ENCODE measurements at regions not wholly inside any gene's neighbourhood (a gene's known extent, or its start where the extent isn't known, plus 50 kb on each side); places are given as distances from the start of the nearest gene placed in this dataset.

- DNase-seq (no peak), ATAC-seq (replicated peaks) (no peak)
- Mint-ChIP-seq H3K9me3 (peaks cover 1 to 2% of the 10 kb centered on the region in 2 donors), H3K4me1 (no peaks in the 10 kb centered on the region), H3K4me3 (no peak overlapping the region), H3K27me3 (peaks cover 12 to 17% of the 10 kb centered on the region in 2 donors), H3K36me3 (no peaks in the 10 kb centered on the region), H3K27ac (no peak overlapping the region)
Observed at GRCh38 chr21:35952651-35953340, 107.5 kb downstream of the SETD4 start.

DNA sequence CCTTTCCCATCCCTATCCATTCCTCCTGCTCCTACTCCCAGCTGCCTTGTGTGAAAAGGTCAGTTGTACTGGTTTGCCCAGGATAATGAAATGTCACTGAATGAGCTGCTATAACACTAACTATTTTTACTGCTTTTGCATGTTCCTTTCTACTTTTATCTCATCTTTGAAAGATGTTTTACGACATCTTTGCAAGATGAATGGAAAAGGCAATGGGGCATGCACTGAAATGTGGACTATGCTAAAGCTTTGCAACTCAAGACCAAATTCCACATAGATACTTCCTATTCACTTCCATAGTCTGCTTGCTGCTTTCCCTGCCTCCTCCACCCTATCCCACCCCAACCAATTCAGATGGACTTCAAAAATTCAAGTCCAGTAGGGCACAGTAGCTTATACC is 111.3 kb downstream of the SETD4 start:
- DNase-seq (no peak), ATAC-seq (replicated peaks) (no peak)
- no peak overlapping the region for H3K27ac Mint-ChIP-seq
- H3K4me1 Mint-ChIP-seq, result no peaks in the 10 kb centered on the region
- H3K27me3 Mint-ChIP-seq, result peaks cover 6 to 9% of the 10 kb centered on the region in 2 donors
- H3K4me3 Mint-ChIP-seq, result no peak overlapping the region
- H3K36me3 Mint-ChIP-seq, result no peaks in the 10 kb centered on the region
- H3K9me3 Mint-ChIP-seq, result peaks cover 0 to 1% of the 10 kb centered on the region in 2 donors

- Mint-ChIP-seq H3K9me3 (peaks cover 0 to 1% of the 10 kb centered on the region in 2 donors), H3K27me3 (no peaks in the 10 kb centered on the region), H3K4me1 (peaks cover 0 to 1% of the 10 kb centered on the region in 2 donors), H3K27ac (no peak overlapping the region), H3K4me3 (no peak overlapping the region), H3K36me3 (no peaks in the 10 kb centered on the region)
- ATAC-seq (replicated peaks) (no peak), DNase-seq (no peak)
Observed at GRCh38 chr21:35945089-35945671, 115.1 kb downstream of the SETD4 start.

DNA sequence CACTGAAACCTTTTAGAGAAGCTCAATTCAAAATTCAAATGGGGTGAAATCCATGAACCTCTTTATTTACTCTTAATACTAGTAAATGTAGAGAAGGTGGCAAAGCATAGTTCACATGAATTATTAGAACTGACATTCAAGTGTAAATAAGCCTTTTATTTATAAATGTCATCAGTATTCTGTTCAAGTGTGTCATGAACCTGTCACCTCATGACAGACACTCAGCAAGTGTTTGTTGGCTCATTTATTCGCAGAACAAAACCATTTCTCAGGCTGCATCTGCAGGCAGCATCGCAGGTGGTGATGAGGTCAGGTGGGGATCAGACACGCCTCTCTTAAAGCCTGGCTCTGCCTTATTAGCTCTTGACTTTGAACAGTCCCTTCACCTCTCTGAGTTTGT is 116.6 kb downstream of the SETD4 start:
- Mint-ChIP-seq H3K4me1 (peaks cover 0 to 2% of the 10 kb centered on the region in 2 donors), H3K27ac (no peak overlapping the region), H3K36me3 (no peaks in the 10 kb centered on the region), H3K9me3 (no peaks in the 10 kb centered on the region), H3K4me3 (no peak overlapping the region), H3K27me3 (no peaks in the 10 kb centered on the region)
- ATAC-seq (replicated peaks), result no peak
- DNase-seq, result no peak

- Mint-ChIP-seq H3K36me3 (no peaks in the 10 kb centered on the region), H3K9me3 (no peaks in the 10 kb centered on the region), H3K27me3 (no peaks in the 10 kb centered on the region), H3K27ac (no peak overlapping the region), H3K4me3 (no peak overlapping the region), H3K4me1 (peaks cover 0 to 2% of the 10 kb centered on the region in 2 donors)
- ATAC-seq (replicated peaks) (peak; percentile 83), DNase-seq (no peak)
Observed at GRCh38 chr21:35942211-35943144, 117.8 kb downstream of the SETD4 start.

DNA sequence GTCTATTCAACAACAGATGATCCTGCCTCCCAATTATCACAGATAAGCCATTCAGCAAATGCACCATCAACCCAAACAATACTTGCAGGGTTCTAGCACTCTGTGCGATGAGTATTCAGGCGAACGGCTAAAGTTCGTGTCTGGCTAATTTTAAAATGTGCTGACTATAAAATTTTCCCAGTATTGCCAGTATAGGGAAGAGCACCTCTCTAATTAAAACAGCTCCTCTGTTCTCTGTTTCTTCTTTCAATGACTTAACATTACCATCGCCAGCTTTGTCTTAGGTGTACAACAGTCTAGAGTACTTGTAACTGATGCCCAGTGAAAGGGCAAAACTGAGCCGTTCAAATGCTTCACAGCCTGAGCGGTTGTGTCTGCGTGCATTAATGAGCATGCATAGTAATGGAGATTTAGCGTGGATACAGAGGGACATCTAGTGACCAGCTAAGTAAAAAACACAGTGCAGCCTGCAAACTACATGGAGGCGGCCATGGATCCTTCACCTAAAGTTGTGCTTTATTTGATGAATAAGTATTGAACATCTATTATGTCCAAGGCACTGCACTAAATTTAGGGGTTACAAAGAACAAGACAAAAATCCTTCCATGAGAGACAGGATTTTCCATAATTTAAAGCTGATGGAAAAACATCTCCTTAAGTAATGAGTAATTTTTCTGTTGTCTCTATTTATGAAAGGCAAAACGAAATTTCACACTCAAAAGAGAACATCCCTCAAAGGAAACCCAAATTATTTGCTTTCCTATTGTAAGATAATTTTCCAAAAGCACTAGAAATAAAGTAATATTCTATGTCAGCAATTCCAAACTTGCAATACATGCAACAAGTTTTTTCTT is 120.0 kb downstream of the SETD4 start:
- Mint-ChIP-seq H3K4me1 (peaks cover 0 to 2% of the 10 kb centered on the region in 2 donors), H3K4me3 (no peak overlapping the region), H3K27ac (no peak overlapping the region), H3K36me3 (no peaks in the 10 kb centered on the region), H3K27me3 (peaks cover 0 to 3% of the 10 kb centered on the region in 2 donors), H3K9me3 (no peaks in the 10 kb centered on the region)
- ATAC-seq (replicated peaks) (peak; percentile 88 to 90), DNase-seq (peak; percentile 11)

GRCh38 chr21:35938446-35938845 is 121.9 kb downstream of the SETD4 start:
- Mint-ChIP-seq H3K4me1 (peaks cover 0 to 2% of the 10 kb centered on the region in 2 donors), H3K36me3 (no peaks in the 10 kb centered on the region), H3K27ac (no peak overlapping the region), H3K4me3 (no peak overlapping the region), H3K9me3 (no peaks in the 10 kb centered on the region), H3K27me3 (peaks cover 0 to 3% of the 10 kb centered on the region in 2 donors)
- no peak for ATAC-seq (replicated peaks)
- DNase-seq, result no peak

GRCh38 chr21:35933466-35933865 is 126.9 kb downstream of the SETD4 start:
- Mint-ChIP-seq H3K4me3 (no peak overlapping the region), H3K36me3 (no peaks in the 10 kb centered on the region), H3K27ac (no peak overlapping the region), H3K27me3 (peaks cover 0 to 3% of the 10 kb centered on the region in 2 donors), H3K4me1 (no peaks in the 10 kb centered on the region), H3K9me3 (no peaks in the 10 kb centered on the region)
- no peak for ATAC-seq (replicated peaks)
- DNase-seq, result no peak

DNA sequence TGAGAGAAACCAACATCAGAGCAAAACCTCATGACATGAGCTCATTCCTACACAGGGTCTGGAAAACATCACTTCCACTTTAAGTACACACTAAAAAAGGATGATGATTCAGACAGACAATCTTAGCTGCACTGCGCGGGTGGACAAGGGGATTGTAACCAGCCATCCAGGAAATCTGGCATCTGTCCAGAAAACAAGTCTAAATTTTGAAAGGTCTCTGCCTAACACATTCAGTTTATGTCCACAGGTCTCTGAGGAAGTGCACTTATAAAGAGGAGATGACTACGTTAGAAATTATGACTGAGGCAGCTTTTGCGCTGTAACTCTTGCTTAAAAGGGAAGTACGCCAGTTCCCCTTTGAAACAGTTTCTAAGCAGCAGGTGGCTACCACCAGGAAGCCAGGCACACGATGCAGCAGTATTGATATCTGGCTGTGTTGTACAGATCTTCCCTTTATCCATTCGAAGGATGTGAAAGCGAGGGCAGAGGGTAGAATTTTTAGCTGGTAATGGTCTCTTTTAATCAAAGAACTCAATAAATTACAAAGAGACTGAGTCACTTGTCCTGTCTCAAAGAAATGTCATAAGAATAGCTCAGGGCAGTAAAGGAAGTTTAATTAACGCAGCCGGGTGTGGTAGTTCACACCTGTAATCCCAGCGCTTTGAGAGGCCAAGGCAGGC is 128.0 kb downstream of the SETD4 start:
- H3K36me3 Mint-ChIP-seq, result no peaks in the 10 kb centered on the region
- H3K9me3 Mint-ChIP-seq, result no peaks in the 10 kb centered on the region
- H3K27ac Mint-ChIP-seq, result no peak overlapping the region
- H3K27me3 Mint-ChIP-seq, result peaks cover 0 to 4% of the 10 kb centered on the region in 2 donors
- no peaks in the 10 kb centered on the region for H3K4me1 Mint-ChIP-seq
- DNase-seq (peak; percentile 69), ATAC-seq (replicated peaks) (peak; percentile 94 to 95)
- no peak overlapping the region for H3K4me3 Mint-ChIP-seq

- no peak for ATAC-seq (replicated peaks)
- H3K27ac Mint-ChIP-seq, result no peak overlapping the region
- peaks cover 4 to 9% of the 10 kb centered on the region in 2 donors for H3K27me3 Mint-ChIP-seq
- H3K36me3 Mint-ChIP-seq, result no peaks in the 10 kb centered on the region
- peaks cover 0 to 5% of the 10 kb centered on the region in 2 donors for H3K4me1 Mint-ChIP-seq
- H3K4me3 Mint-ChIP-seq, result no peak overlapping the region
- no peaks in the 10 kb centered on the region for H3K9me3 Mint-ChIP-seq
- DNase-seq, result no peak
Observed at GRCh38 chr21:35929901-35930300, 130.4 kb downstream of the SETD4 start.

- DNase-seq, result no peak
- no peak overlapping the region for H3K27ac Mint-ChIP-seq
- no peak for ATAC-seq (replicated peaks)
Observed at GRCh38 chr21:35927262-35927661, 133.1 kb downstream of the SETD4 start.

DNA sequence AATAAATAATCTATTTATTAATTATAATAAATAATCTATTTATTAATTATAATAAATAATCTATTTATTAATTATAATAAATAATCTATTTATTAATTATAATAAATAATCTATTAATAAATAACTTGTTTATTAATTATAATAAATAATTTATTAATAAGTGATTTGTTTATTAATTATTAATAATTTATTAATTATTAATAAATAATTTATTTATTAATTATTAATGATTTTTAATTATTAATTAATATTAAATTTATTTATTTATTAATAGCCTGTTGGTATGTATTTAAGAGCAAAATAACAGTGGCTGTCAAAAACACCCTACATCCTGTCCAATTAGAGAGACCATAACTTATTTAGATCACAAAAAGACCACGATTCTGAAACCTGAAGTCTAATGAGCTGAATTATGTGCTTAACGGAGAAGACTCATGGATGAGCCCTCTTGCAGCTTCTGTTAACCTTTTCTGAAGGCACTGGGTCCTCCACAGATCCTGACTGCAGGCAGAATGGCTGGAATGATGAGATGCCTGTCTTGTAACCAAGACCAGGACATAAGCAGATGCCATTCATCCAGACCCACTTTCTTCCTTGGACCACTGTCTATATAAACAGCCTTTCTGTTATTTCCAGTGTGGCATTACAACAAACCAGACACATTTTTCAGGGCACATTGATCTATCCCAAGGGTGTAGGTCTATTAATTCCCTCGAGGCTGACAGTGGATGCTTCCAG is 134.2 kb downstream of the SETD4 start:
- ATAC-seq (replicated peaks) (no peak), DNase-seq (no peak)
- Mint-ChIP-seq H3K36me3 (no peaks in the 10 kb centered on the region), H3K9me3 (no peaks in the 10 kb centered on the region), H3K4me1 (peaks cover 0 to 5% of the 10 kb centered on the region in 2 donors), H3K27ac (no peak overlapping the region), H3K27me3 (peaks cover 18 to 21% of the 10 kb centered on the region in 2 donors), H3K4me3 (no peak overlapping the region)

More at GRCh38 chr21:35927262-35927661, 133.1 kb downstream of the SETD4 start:
- Mint-ChIP-seq H3K36me3 (no peaks in the 10 kb centered on the region), H3K9me3 (no peaks in the 10 kb centered on the region), H3K4me1 (peaks cover 0 to 5% of the 10 kb centered on the region in 2 donors), H3K4me3 (no peak overlapping the region), H3K27me3 (peaks cover 18 to 21% of the 10 kb centered on the region in 2 donors)

DNA sequence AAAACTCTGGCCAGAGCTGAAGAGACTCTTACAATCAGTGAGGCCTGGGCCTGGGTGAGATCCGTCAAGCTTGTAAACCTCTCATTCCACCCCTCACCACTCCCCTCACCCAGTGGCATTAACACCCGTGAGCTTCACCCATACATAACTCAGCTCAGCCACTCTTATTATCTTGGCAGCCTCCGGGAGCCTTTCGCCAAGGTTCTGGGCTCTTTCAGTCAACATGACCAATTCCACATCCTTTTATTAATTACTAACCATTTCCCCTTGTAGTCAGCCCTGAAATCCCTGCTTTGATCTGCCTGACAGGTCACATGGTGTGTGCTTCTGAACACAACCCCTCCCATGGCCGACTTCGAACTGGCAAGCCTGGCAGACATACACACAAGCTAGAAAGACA is 134.8 kb downstream of the SETD4 start:
- ATAC-seq (replicated peaks) (peak; percentile 36 to 75), DNase-seq (no peak)
- Mint-ChIP-seq H3K36me3 (no peaks in the 10 kb centered on the region), H3K27ac (no peak overlapping the region), H3K4me3 (no peak overlapping the region), H3K9me3 (peaks cover 0 to 3% of the 10 kb centered on the region in 2 donors), H3K27me3 (peaks cover 24 to 25% of the 10 kb centered on the region in 2 donors), H3K4me1 (peaks cover 0 to 5% of the 10 kb centered on the region in 2 donors)

Measured in stimulated activated naive B cell treated with anti-CD40 and anti-IgM and Interleukin-4, amounts not matched to agents 10 μg/mL and 1 μg/mL and 100 μg/mL, for 72 hours (primary cell).